KMS-11 (cell line): ENCODE measurements at regions not wholly inside any gene's neighbourhood (a gene's known extent, or its start where the extent isn't known, plus 50 kb on each side); places are given as distances from the start of the nearest gene placed in this dataset.

ENCODE experiments used
- H2AFZ ChIP-seq: fragments of 200-600 bp; sonication (generic); 2 replicates; pipeline ENCODE4 v1.6.1; 2016; ENCODE audit warnings: antibody characterized with exemption, mixed run types, low read depth
- H3K27ac ChIP-seq: fragments of 200-600 bp; sonication (generic); 2 replicates; pipeline ENCODE4 v1.6.1; 2016; ENCODE audit warnings: mild to moderate bottlenecking, mixed run types
- H3K27me3 ChIP-seq: fragments of 200-600 bp; sonication (generic); 2 replicates; pipeline ENCODE4 v1.6.1; 2017; ENCODE audit warnings: mild to moderate bottlenecking, low read depth, mixed run types, moderate library complexity; ENCODE audit not compliant: insufficient read depth
- H3K36me3 ChIP-seq: fragments of 200-600 bp; sonication (generic); 2 replicates; pipeline ENCODE4 v1.6.1; 2017; ENCODE audit warnings: mild to moderate bottlenecking, mixed run types; ENCODE audit not compliant: insufficient read depth
- H3K4me1 ChIP-seq: fragments of 200-600 bp; sonication (generic); 2 replicates; pipeline ENCODE4 v1.6.1; 2016; ENCODE audit warnings: mild to moderate bottlenecking, low read depth, mixed run types; ENCODE audit not compliant: poor library complexity, severe bottlenecking
- H3K4me2 ChIP-seq: fragments of 200-600 bp; sonication (generic); 2 replicates; pipeline ENCODE4 v1.7.0; 2016; ENCODE audit warnings: mild to moderate bottlenecking, mixed run types
- H3K4me3 ChIP-seq: fragments of 200-600 bp; sonication (generic); IDR thresholded peaks from 2 replicates; pipeline ENCODE4 v1.6.1; 2017; ENCODE audit warnings: low read depth, low read length, mixed read lengths; ENCODE audit not compliant: insufficient read depth
- H3K79me2 ChIP-seq: fragments of 200-600 bp; sonication (generic); 2 replicates; pipeline ENCODE4 v1.6.1; 2016; ENCODE audit warnings: low read depth, mixed run types; ENCODE audit not compliant: insufficient read depth
- H3K9ac ChIP-seq: fragments of 200-600 bp; sonication (generic); 2 replicates; pipeline ENCODE4 v1.6.1; 2016; ENCODE audit warnings: mild to moderate bottlenecking, mixed run types
- H4K20me1 ChIP-seq: fragments of 200-600 bp; sonication (generic); 2 replicates; pipeline ENCODE4 v1.6.1; 2016; ENCODE audit warnings: mild to moderate bottlenecking, mixed run types; ENCODE audit not compliant: insufficient read depth
- TF ChIP-seq, protein P1 (sequence below): fragments of 200-600 bp; sonication (generic); conservative IDR thresholded peaks from 2 replicates; pipeline ENCODE4 v1.6.1; 2017; ENCODE audit warnings: low read depth, mild to moderate bottlenecking, antibody characterized with exemption, low read length, moderate library complexity, mixed read lengths

DNA sequence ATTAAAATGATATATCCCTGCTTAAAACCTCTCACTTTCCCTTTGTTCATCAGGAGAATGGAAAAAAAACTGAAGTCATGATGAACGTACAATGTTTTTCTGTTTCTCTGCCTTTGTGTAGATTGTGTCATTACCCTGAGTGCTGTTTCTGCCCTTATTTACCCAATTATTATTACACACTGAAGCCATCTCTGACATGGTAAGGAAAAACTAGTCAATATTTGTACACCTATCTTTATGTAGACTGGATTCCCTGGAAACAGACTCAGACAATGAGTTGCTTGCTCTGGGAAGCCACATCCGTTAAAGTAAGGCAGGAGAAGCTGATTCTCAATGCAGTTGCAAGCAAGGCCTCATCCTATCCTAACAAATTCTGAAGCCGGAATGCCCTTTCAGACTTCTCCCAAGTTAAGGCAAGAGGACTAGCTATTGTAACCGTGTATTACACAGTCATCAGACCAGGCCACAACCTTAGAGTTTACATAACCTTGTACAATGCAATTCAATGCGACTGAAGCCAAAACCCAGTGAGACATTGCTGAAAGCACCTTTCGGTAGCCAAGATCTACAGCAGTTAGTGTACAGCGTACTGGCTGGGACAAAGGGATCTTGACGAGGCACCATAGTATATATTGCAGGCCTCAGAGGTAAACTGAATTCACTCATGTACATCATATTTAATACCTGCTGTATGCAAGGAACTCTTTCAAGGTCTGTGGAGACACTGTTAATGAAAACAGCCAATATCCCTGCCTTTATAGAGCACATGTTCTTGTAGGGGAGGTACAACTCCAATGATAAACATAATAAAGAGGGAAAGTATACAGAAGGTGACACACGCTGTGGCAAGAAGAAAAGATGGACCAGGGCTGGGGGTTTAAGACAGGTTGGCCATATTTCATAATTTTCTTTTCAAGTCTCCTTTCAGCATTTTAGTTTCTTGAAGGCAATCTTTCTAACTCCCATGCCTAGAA is 1040.8 kb upstream of the SEMA6D start:
- Histone ChIP-seq H4K20me1 (no peaks in the 10 kb centered on the region), H3K79me2 (no peaks in the 10 kb centered on the region), H3K9ac (no peak overlapping the region), H2AFZ (no peak overlapping the region), H3K4me3 (no peak overlapping the region), H3K4me2 (no peak overlapping the region), H3K36me3 (no peaks in the 10 kb centered on the region), H3K27ac (no peak overlapping the region), H3K27me3 (no peaks in the 10 kb centered on the region), H3K4me1 (peaks cover 8% of the 10 kb centered on the region)
- TF ChIP-seq, protein P1, sequence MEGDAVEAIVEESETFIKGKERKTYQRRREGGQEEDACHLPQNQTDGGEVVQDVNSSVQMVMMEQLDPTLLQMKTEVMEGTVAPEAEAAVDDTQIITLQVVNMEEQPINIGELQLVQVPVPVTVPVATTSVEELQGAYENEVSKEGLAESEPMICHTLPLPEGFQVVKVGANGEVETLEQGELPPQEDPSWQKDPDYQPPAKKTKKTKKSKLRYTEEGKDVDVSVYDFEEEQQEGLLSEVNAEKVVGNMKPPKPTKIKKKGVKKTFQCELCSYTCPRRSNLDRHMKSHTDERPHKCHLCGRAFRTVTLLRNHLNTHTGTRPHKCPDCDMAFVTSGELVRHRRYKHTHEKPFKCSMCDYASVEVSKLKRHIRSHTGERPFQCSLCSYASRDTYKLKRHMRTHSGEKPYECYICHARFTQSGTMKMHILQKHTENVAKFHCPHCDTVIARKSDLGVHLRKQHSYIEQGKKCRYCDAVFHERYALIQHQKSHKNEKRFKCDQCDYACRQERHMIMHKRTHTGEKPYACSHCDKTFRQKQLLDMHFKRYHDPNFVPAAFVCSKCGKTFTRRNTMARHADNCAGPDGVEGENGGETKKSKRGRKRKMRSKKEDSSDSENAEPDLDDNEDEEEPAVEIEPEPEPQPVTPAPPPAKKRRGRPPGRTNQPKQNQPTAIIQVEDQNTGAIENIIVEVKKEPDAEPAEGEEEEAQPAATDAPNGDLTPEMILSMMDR: no peak

DNA sequence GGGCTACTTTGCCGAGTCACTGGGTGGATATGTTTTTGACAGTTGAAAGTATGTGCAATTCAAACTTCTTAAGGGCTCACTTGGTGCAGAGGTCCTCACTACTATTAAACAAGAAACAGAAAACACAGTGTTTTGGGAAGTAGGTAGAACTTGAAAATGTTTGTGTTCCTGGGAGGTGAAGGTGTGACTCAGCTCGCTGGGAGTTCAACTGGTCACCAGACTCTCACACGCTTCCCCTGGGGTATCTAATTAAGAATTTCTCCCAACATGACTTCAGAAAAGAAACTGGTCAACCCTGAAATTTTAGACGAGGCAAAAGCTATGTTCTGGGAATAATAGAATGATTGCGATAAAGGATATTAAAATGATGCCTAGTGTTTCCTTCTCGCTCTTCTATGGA is 1039.8 kb upstream of the SEMA6D start:
- no peaks in the 10 kb centered on the region for H3K27me3 ChIP-seq
- H3K4me1 ChIP-seq: no peaks in the 10 kb centered on the region
- H4K20me1 ChIP-seq: no peaks in the 10 kb centered on the region
- no peak overlapping the region for H3K9ac ChIP-seq
- H3K79me2 ChIP-seq: no peaks in the 10 kb centered on the region
- no peak overlapping the region for H3K4me3 ChIP-seq
- H3K4me2 ChIP-seq: no peak overlapping the region
- H2AFZ ChIP-seq: no peak overlapping the region
- TF ChIP-seq, protein P1: no peak
- no peaks in the 10 kb centered on the region for H3K36me3 ChIP-seq
- no peak overlapping the region for H3K27ac ChIP-seq

DNA sequence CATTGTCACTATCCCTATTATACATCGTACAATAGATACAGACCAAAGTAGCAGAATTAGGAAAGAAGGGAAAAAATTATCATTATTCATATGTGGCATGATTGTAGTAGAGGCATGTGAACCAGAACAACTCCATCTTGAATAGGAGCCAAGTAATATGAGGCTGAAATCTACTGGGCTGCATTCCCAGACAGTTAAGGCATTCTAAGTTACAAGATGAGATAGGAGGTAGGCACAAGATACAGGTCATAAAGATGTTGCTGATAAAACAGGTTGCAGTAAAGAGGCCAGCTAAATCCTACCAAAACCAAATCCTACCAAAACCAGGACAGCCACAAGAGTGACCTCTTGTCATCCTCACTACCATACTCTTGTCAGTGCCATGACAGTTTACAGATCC is 1035.4 kb upstream of the SEMA6D start:
- Histone ChIP-seq H4K20me1 (no peaks in the 10 kb centered on the region), H3K27ac (no peak overlapping the region), H2AFZ (no peak overlapping the region), H3K9ac (no peak overlapping the region), H3K36me3 (no peaks in the 10 kb centered on the region), H3K4me1 (no peaks in the 10 kb centered on the region), H3K4me3 (no peak overlapping the region), H3K4me2 (no peak overlapping the region), H3K27me3 (no peaks in the 10 kb centered on the region), H3K79me2 (no peaks in the 10 kb centered on the region)
- TF ChIP-seq, protein P1: no peak

GRCh38 chr15:46682969-46683791 is 1034.1 kb upstream of the SEMA6D start:
- Histone ChIP-seq H3K4me3 (no peak overlapping the region), H3K79me2 (no peaks in the 10 kb centered on the region), H4K20me1 (no peaks in the 10 kb centered on the region), H2AFZ (no peak overlapping the region), H3K9ac (no peak overlapping the region), H3K27ac (no peak overlapping the region), H3K4me2 (no peak overlapping the region), H3K36me3 (no peaks in the 10 kb centered on the region), H3K4me1 (no peaks in the 10 kb centered on the region), H3K27me3 (no peaks in the 10 kb centered on the region)
- TF ChIP-seq, protein P1: no peak
